C4-2B (cell line): ENCODE measurements at regions not wholly inside any gene's neighbourhood (a gene's known extent, or its start where the extent isn't known, plus 50 kb on each side); places are given as distances from the start of the nearest gene placed in this dataset.

ENCODE experiments used
- CTCF ChIP-seq: fragments of 450-650 bp; conservative IDR thresholded peaks from 2 replicates; pipeline ENCODE4 v1.5.1; 2017; ENCODE audit warnings: mild to moderate bottlenecking
- ZFX ChIP-seq: fragments of 450-650 bp; IDR thresholded peaks from 2 replicates; pipeline ENCODE4 v1.6.1; 2017

GRCh38 chr10:10794046-10794445 is 223.6 kb upstream of the CELF2 start:
- TF ChIP-seq CTCF = no peak
- no peak for TF ChIP-seq ZFX
